Gastroesophageal sphincter (tissue), 4 donors: ENCODE measurements at regions not wholly inside any gene's neighbourhood (a gene's known extent, or its start where the extent isn't known, plus 50 kb on each side); places are given as distances from the start of the nearest gene placed in this dataset.

Source experiments
- ATAC-seq: fragments of 150-250 bp; one replicate; pipeline ENCODE4 v1.9.1; 2016; ENCODE audit warnings: mild to moderate bottlenecking, moderate library complexity
- H3K27ac ChIP-seq, 4 donors: fragments of 200-600 bp; sonication (generic) in 3 of 4; 1 replicate in 3 of 4; 2 replicates in 1 of 4; pipeline ENCODE4 v1.5.1; 2016 to 2019
- H3K27me3 ChIP-seq: fragments of 200-600 bp; sonication (generic); one replicate; pipeline ENCODE4 v1.5.1; 2019
- H3K36me3 ChIP-seq, 2 donors: fragments of 200-600 bp; sonication (generic); one replicate each; pipeline ENCODE4 v1.5.1; 2019; ENCODE audit warnings: control low read depth in 1 of 2
- H3K4me1 ChIP-seq, 3 donors: fragments of 200-600 bp; sonication (generic); 1 replicate in 2 of 3; 2 replicates in 1 of 3; pipeline ENCODE4 v1.5.1; 2016 to 2019; ENCODE audit warnings: control low read depth in 2 of 3
- H3K4me3 ChIP-seq, 2 donors: fragments of 200-600 bp; sonication (generic); one replicate each; pipeline ENCODE4 v1.5.1; 2019; ENCODE audit warnings: mild to moderate bottlenecking in 1 of 2, moderate library complexity in 1 of 2
- H3K9me3 ChIP-seq, 3 donors: fragments of 200-600 bp; sonication (generic); one replicate each; pipeline ENCODE4 v1.5.1; 2017 to 2019; ENCODE audit warnings: control low read depth in 2 of 3
- CTCF ChIP-seq, 4 experiments: fragments of 200-600 bp in 2 of 4; fragments of 450-650 bp in 2 of 4; sonication (generic) in 1 of 4; IDR thresholded peaks; one replicate each; pipeline ENCODE4 v1.5.1; 2017 to 2019; ENCODE audit warnings: antibody characterized with exemption in 4 of 4, mild to moderate bottlenecking in 2 of 4, moderate library complexity in 2 of 4
- EP300 ChIP-seq: sonication (generic); formaldehyde crosslinking; IDR thresholded peaks from one replicate; pipeline ENCODE4 v1.6.1; 2017; ENCODE audit warnings: antibody characterized with exemption, mild to moderate bottlenecking
- POLR2A ChIP-seq, 2 donors: fragments of 450-650 bp; IDR thresholded peaks; one replicate each; pipeline ENCODE4 v1.6.1; 2017; ENCODE audit warnings: antibody characterized with exemption in 2 of 2, mild to moderate bottlenecking in 2 of 2, moderate library complexity in 1 of 2
- POLR2AphosphoS5 ChIP-seq: sonication (generic); formaldehyde crosslinking; IDR thresholded peaks from one replicate; pipeline ENCODE4 v1.6.1; 2017; ENCODE audit warnings: antibody characterized with exemption
- WGBS, 2 donors: methylation state at CpG; one replicate each; pipeline ENCODE4 v1.1.5; 2018; ENCODE audit warnings: low coverage in 1 of 2; 5-methylcytosine and 5-hydroxymethylcytosine counted together

DNA sequence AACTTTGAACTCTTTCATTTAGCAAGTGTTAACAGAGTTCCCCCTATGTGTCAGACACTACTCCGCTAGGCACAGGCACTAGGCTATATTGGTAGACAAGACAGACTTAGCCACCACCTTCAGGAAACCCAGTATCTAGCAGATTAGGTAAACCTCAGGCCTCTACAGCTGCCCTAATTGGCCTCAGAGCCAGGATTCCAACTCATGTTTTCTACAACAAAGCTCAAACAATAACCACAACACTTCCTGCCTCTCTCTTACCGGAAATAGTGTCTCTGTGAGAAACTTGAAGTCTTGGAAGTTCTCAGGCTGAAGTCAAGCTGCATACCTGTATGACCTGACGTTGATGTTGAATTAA lies 116.6 kb upstream of the SLC44A1 start:
- ATAC-seq = no peak
- Histone ChIP-seq H3K27me3 (no peaks in the 10 kb centered on the region), H3K4me1 (peaks cover 0 to 8% (median 0%) of the 10 kb centered on the region in 3 donors), H3K9me3 (no peaks in the 10 kb centered on the region), H3K27ac (no peak overlapping the region), H3K4me3 (no peak overlapping the region), H3K36me3 (no peaks in the 10 kb centered on the region)
- 61 to 86% methylated on average over 2 to 3 of the region's 3 CpGs for WGBS, 2 donors
- no peak for TF ChIP-seq POLR2A (IDR thresholded peaks at IDR 0.05)
- no peak for TF ChIP-seq CTCF (IDR thresholded peaks at IDR 0.05)
- no peak for TF ChIP-seq POLR2AphosphoS5
- TF ChIP-seq EP300 = no peak

GRCh38 chr9:105128908-105129600 lies 115.4 kb upstream of the SLC44A1 start:
- WGBS, 2 donors = 74 to 82% methylated on average over 2 to 4 of the region's 5 CpGs
- Histone ChIP-seq H3K4me1 (peaks cover 0 to 8% (median 0%) of the 10 kb centered on the region in 3 donors), H3K9me3 (no peaks in the 10 kb centered on the region)

GRCh38 chr9:105129731-105130130 lies 114.7 kb upstream of the SLC44A1 start:
- H3K36me3 ChIP-seq = no peaks in the 10 kb centered on the region
- no peak for TF ChIP-seq POLR2AphosphoS5
- no peak for TF ChIP-seq POLR2A (IDR thresholded peaks at IDR 0.05)
- no peak for TF ChIP-seq CTCF (IDR thresholded peaks at IDR 0.05)
- TF ChIP-seq EP300 = no peak
- H3K4me1 ChIP-seq = peaks cover 0 to 8% (median 0%) of the 10 kb centered on the region in 3 donors
- 100% methylated on average over 1 of the region's 1 CpG for WGBS, 2 donors
- ATAC-seq = no peak
- no peaks in the 10 kb centered on the region for H3K27me3 ChIP-seq
- no peak overlapping the region for H3K4me3 ChIP-seq
- no peaks in the 10 kb centered on the region for H3K9me3 ChIP-seq
- no peak overlapping the region for H3K27ac ChIP-seq

More at GRCh38 chr9:105128908-105129600, 115.4 kb upstream of the SLC44A1 start:
- no peak for ATAC-seq
- no peak overlapping the region for H3K27ac ChIP-seq
- no peaks in the 10 kb centered on the region for H3K27me3 ChIP-seq
- H3K4me3 ChIP-seq = no peak overlapping the region
- H3K36me3 ChIP-seq = no peaks in the 10 kb centered on the region
- TF ChIP-seq EP300 (no peak), POLR2A (IDR thresholded peaks at IDR 0.05) (no peak), POLR2AphosphoS5 (no peak), CTCF (IDR thresholded peaks at IDR 0.05) (no peak)

DNA sequence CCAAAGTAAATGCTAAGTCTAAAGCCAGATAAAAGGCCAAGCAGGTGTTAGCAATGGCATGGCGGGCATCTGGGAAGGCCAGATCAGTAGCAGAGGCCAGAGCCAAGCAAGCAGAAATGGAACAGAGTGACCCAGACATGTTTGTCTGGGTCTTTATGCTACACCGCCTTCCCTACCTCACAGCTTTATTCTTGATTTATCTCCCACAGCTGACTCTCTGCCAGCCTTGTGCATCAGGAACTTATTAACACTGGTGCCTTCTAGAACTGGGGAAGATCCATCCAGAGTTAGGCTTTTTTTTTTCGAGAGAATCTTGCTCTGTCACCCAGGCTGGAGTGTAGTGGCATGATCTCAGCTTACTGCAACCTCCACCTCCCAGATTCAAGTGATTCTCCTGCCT lies 112.5 kb upstream of the SLC44A1 start:
- WGBS, 2 donors = 90 to 100% methylated on average over 2 to 3 of the region's 3 CpGs
- H3K27ac ChIP-seq = no peak overlapping the region

More for the DNA sequence above, 112.5 kb upstream of the SLC44A1 start:
- H3K36me3 ChIP-seq = no peaks in the 10 kb centered on the region
- no peak overlapping the region for H3K4me3 ChIP-seq
- peaks cover 0 to 8% (median 0%) of the 10 kb centered on the region in 3 donors for H3K4me1 ChIP-seq
- H3K9me3 ChIP-seq = no peaks in the 10 kb centered on the region
- TF ChIP-seq EP300 (no peak), POLR2A (IDR thresholded peaks at IDR 0.05) (no peak), POLR2AphosphoS5 (no peak), CTCF (IDR thresholded peaks at IDR 0.05) (no peak)
- no peaks in the 10 kb centered on the region for H3K27me3 ChIP-seq
- ATAC-seq = no peak
